Hindlimb muscle (tissue), 1 donor: ENCODE measurements at regions not wholly inside any gene's neighbourhood (a gene's known extent, or its start where the extent isn't known, plus 50 kb on each side); places are given as distances from the start of the nearest gene placed in this dataset.

Experiments
- DNase-seq: peaks from one replicate; pipeline ENCODE4 v3.0.0-alpha.2; 2013

- DNase-seq, result no peak
These were observed 326.4 kb downstream of the MEI4 start for GRCh38 chr6:77979204-77979603.

- no peak for DNase-seq
These were observed 333.7 kb downstream of the MEI4 start for GRCh38 chr6:77986380-77987034.

GRCh38 chr6:77987035-77987384, 334.2 kb downstream of the MEI4 start:
- DNase-seq, result no peak

- DNase-seq, result no peak
These were observed 357.3 kb downstream of the MEI4 start for GRCh38 chr6:78010130-78010529.

GRCh38 chr6:78020586-78020985, 367.7 kb downstream of the MEI4 start:
- no peak for DNase-seq

- no peak for DNase-seq
These were observed 372.7 kb downstream of the MEI4 start for GRCh38 chr6:78025502-78025901.

- DNase-seq, result no peak
These were observed 378.4 kb downstream of the MEI4 start for GRCh38 chr6:78031228-78031627.

GRCh38 chr6:78059171-78059570, 406.3 kb downstream of the MEI4 start:
- DNase-seq, result no peak

GRCh38 chr6:78062993-78063392, 410.2 kb downstream of the MEI4 start:
- no peak for DNase-seq

- no peak for DNase-seq
These were observed 423.5 kb downstream of the MEI4 start for GRCh38 chr6:78076371-78076770.

GRCh38 chr6:78089531-78089930, 436.7 kb downstream of the MEI4 start:
- no peak for DNase-seq

- no peak for DNase-seq
These were observed 441.1 kb downstream of the MEI4 start for GRCh38 chr6:78093906-78094305.

GRCh38 chr6:78101387-78101786, 448.5 kb downstream of the MEI4 start:
- DNase-seq, result no peak

GRCh38 chr6:78110641-78111040, 457.8 kb downstream of the MEI4 start:
- no peak for DNase-seq

- no peak for DNase-seq
These were observed 465.1 kb downstream of the MEI4 start for GRCh38 chr6:78117966-78118365.

- DNase-seq, result no peak
These were observed 478.7 kb downstream of the MEI4 start for GRCh38 chr6:78131521-78131920.

- no peak for DNase-seq
These were observed 480.0 kb downstream of the MEI4 start for GRCh38 chr6:78132671-78133410.

GRCh38 chr6:78150425-78150824, 497.6 kb downstream of the MEI4 start:
- no peak for DNase-seq

GRCh38 chr6:78153976-78154375, 501.1 kb downstream of the MEI4 start:
- no peak for DNase-seq

- DNase-seq, result no peak
These were observed 504.8 kb downstream of the MEI4 start for GRCh38 chr6:78157606-78158005.

- DNase-seq, result no peak
These were observed 536.1 kb downstream of the MEI4 start for GRCh38 chr6:78188891-78189290.

GRCh38 chr6:78192057-78192456, 539.2 kb downstream of the MEI4 start:
- no peak for DNase-seq

- DNase-seq, result peak; percentile 0
These were observed 546.2 kb downstream of the MEI4 start for GRCh38 chr6:78199044-78199443.

GRCh38 chr6:78222226-78222625, 569.4 kb downstream of the MEI4 start:
- no peak for DNase-seq

- DNase-seq, result no peak
These were observed 578.2 kb downstream of the MEI4 start for GRCh38 chr6:78231002-78231401.
